T-cell (primary cell): ENCODE measurements at regions not wholly inside any gene's neighbourhood (a gene's known extent, or its start where the extent isn't known, plus 50 kb on each side); places are given as distances from the start of the nearest gene placed in this dataset.

Experiments
- ATAC-seq, 4 experiments: fragments of 200-7000 bp in 3 of 4; fragments of 150-1000 bp in 1 of 4; cut with Tn5 transposase; replicated peaks in 1 of 4; 1 replicate in 3 of 4; 2 replicates in 1 of 4; pipeline ENCODE4 v1.10.0; 2021; ENCODE audit warnings: moderate library complexity in 3 of 4, mild to moderate bottlenecking in 2 of 4, moderate number of reproducible peaks in 1 of 4
- CTCF ChIA-PET, 2 donors: fragments of 300-600 bp; sonication (Branson Sonifier 250); formaldehyde crosslinking; loops; one replicate each; lab custom pipeline; 2022; ENCODE audit warnings: antibody characterized with exemption in 2 of 2; lab: Charles Lee
- POLR2A ChIA-PET, 2 donors: fragments of 300-600 bp; sonication (Branson Sonifier 250); formaldehyde crosslinking; loops; one replicate each; lab custom pipeline; 2022; ENCODE audit warnings: antibody characterized with exemption in 2 of 2; lab: Charles Lee
- DNase-seq, 35 experiments: peaks; one replicate each; pipeline versions ENCODE4 v3.0.0 to v3.0.0-alpha.2; 2013 to 2023
- H3K27ac ChIP-seq: one replicate; pipeline ENCODE4 v1.5.1; 2013; ENCODE audit warnings: low read length
- H3K27me3 ChIP-seq, 2 experiments: replicated peaks in 1 of 2; 1 replicate in 1 of 2; 2 replicates in 1 of 2; pipeline versions ENCODE4 v1.6.1 to v1.7.0; 2013; ENCODE audit warnings: low read length in 1 of 2, mixed read lengths in 1 of 2; ENCODE audit not compliant: control insufficient read depth in 2 of 2, insufficient read depth in 2 of 2; ENCODE audit errors: extremely low read depth in 1 of 2
- H3K36me3 ChIP-seq, 2 donors: 1 replicate in 1 of 2; 2 replicates in 1 of 2; pipeline versions ENCODE4 v1.6.1 to v1.7.0; 2013; ENCODE audit warnings: low read length in 1 of 2; ENCODE audit not compliant: control insufficient read depth in 2 of 2, insufficient read depth in 1 of 2; ENCODE audit errors: extremely low read depth in 1 of 2
- H3K4me1 ChIP-seq, 2 experiments: 1 replicate in 1 of 2; 2 replicates in 1 of 2; pipeline versions ENCODE4 v1.6.1 to v1.7.0; 2013; ENCODE audit warnings: low read length in 2 of 2, mixed read lengths in 1 of 2; ENCODE audit not compliant: insufficient read depth in 2 of 2, control insufficient read depth in 1 of 2; ENCODE audit errors: extremely low read depth in 1 of 2
- H3K4me3 ChIP-seq, 2 donors: 1 replicate in 1 of 2; 2 replicates in 1 of 2; pipeline versions ENCODE4 v1.5.1 to v1.7.0; 2013; ENCODE audit warnings: mild to moderate bottlenecking in 2 of 2, low read length in 1 of 2, moderate library complexity in 1 of 2; ENCODE audit not compliant: control insufficient read depth in 1 of 2; ENCODE audit errors: extremely low read depth in 1 of 2
- H3K9me3 ChIP-seq: 2 replicates; pipeline ENCODE4 v1.7.0; 2013
- H3K27ac Mint-ChIP-seq, 2 donors: one replicate each; pipeline ENCODE4 v1.8.0; 2020 to 2021; ENCODE audit warnings: mild to moderate bottlenecking in 2 of 2, mixed read lengths in 2 of 2
- H3K27me3 Mint-ChIP-seq, 2 donors: one replicate each; pipeline ENCODE4 v1.8.0; 2021 to 2022; ENCODE audit warnings: mixed read lengths in 2 of 2
- H3K36me3 Mint-ChIP-seq: one replicate; pipeline ENCODE4 v1.8.0; 2021; ENCODE audit warnings: mixed read lengths
- H3K4me1 Mint-ChIP-seq, 3 donors: one replicate each; pipeline ENCODE4 v1.8.0; 2020 to 2022; ENCODE audit warnings: mixed read lengths in 3 of 3, mild to moderate bottlenecking in 1 of 3
- H3K4me3 Mint-ChIP-seq, 3 donors: one replicate each; pipeline ENCODE4 v1.8.0; 2020 to 2022; ENCODE audit warnings: mild to moderate bottlenecking in 3 of 3, mixed read lengths in 3 of 3, moderate library complexity in 3 of 3
- H3K9me3 Mint-ChIP-seq, 3 donors: one replicate each; pipeline ENCODE4 v1.8.0; 2020 to 2022; ENCODE audit warnings: mixed read lengths in 3 of 3
- WGBS: methylation state at CpG from one replicate; pipeline ENCODE4 v1.1.5; 2013; ENCODE audit warnings: missing lambda C conversion rate; ENCODE audit not compliant: insufficient coverage; 5-methylcytosine and 5-hydroxymethylcytosine counted together

GRCh38 chrX:1784773-1785172 lies 169.9 kb downstream of the ASMT start:
- no peak overlapping the region for H3K4me3 Mint-ChIP-seq
- ChIA-PET CTCF (no interaction called here), POLR2A (no interaction called here)
- peaks cover 0 to 4% of the 10 kb centered on the region in 2 donors for H3K27me3 Mint-ChIP-seq
- H3K4me1 Mint-ChIP-seq: no peaks in the 10 kb centered on the region
- Histone ChIP-seq H3K4me3 (no peak overlapping the region), H3K36me3 (no peaks in the 10 kb centered on the region), H3K27ac (no peak overlapping the region), H3K27me3 (no peaks in the 10 kb centered on the region), H3K4me1 (no peaks in the 10 kb centered on the region), H3K9me3 (no peaks in the 10 kb centered on the region)
- peaks cover 7 to 29% (median 19%) of the 10 kb centered on the region in 3 donors for H3K9me3 Mint-ChIP-seq
- ATAC-seq: no peak
- H3K27ac Mint-ChIP-seq: no peak overlapping the region
- 60% methylated on average over 1 of the region's 3 CpGs for WGBS
- peaks cover 3% of the 10 kb centered on the region for H3K36me3 Mint-ChIP-seq
- no peak for DNase-seq

DNA sequence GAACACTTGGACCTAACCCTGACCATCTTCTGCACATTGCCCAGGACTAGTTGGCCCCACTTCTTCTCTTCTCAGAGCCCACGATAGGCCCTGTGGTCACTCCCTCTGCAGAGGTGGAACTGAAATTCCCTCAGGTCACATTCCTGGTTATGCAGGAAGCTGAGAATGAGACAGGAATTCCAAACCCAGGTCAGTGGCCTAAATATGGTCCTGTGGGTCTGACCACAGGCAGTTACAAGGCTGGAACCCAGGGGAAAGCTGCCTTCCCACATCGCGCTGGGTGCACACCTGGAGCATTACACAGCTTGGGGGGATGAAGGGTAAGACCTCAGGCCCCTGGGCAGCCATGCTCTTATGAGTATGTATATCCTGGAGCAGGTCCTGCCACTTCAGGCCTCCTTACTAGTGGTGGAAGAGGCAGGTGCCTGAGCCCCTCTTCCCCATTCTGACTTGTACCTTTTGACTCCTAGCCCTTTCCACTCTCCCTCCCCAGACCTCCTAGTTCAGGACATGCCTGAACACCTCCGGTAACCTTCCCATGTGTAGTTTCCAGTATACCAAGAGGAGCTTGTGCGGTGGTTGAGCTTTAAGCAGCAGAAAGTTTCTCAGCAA lies 173.5 kb downstream of the ASMT start:
- H3K36me3 ChIP-seq: no peaks in the 10 kb centered on the region
- no peak overlapping the region for H3K27ac ChIP-seq
- peaks cover 7 to 24% (median 19%) of the 10 kb centered on the region in 3 donors for H3K9me3 Mint-ChIP-seq
- no peaks in the 10 kb centered on the region for H3K9me3 ChIP-seq
- H3K4me1 ChIP-seq: no peaks in the 10 kb centered on the region
- WGBS: 93% methylated on average over 4 of the region's 5 CpGs
- no peak for ATAC-seq
- no peak overlapping the region for H3K27ac Mint-ChIP-seq
- H3K4me3 Mint-ChIP-seq: no peak overlapping the region
- peaks cover 0 to 4% of the 10 kb centered on the region in 2 donors for H3K27me3 Mint-ChIP-seq
- H3K4me3 ChIP-seq: no peak overlapping the region
- H3K27me3 ChIP-seq: no peaks in the 10 kb centered on the region
- ChIA-PET POLR2A (no interaction called here), CTCF (no interaction called here)
- no peaks in the 10 kb centered on the region for H3K4me1 Mint-ChIP-seq
- H3K36me3 Mint-ChIP-seq: peaks cover 3% of the 10 kb centered on the region
- no peak for DNase-seq

GRCh38 chrX:1792636-1793035 lies 177.8 kb downstream of the ASMT start:
- Histone ChIP-seq H3K9me3 (no peaks in the 10 kb centered on the region), H3K4me1 (no peaks in the 10 kb centered on the region), H3K4me3 (no peak overlapping the region), H3K27me3 (peaks cover 0 to 2% of the 10 kb centered on the region in 2 experiments), H3K27ac (no peak overlapping the region), H3K36me3 (no peaks in the 10 kb centered on the region)
- ATAC-seq (no peak), DNase-seq (no peak)
- CTCF ChIA-PET: no interaction called here
- Mint-ChIP-seq H3K9me3 (no peaks in the 10 kb centered on the region), H3K4me3 (no peak overlapping the region), H3K4me1 (no peaks in the 10 kb centered on the region), H3K36me3 (no peaks in the 10 kb centered on the region), H3K27me3 (no peaks in the 10 kb centered on the region), H3K27ac (no peak overlapping the region)
- 100% methylated on average over 1 of the region's 1 CpG for WGBS
- POLR2A ChIA-PET: no interaction called here

- Mint-ChIP-seq H3K27ac (no peak overlapping the region), H3K27me3 (no peaks in the 10 kb centered on the region), H3K9me3 (no peaks in the 10 kb centered on the region), H3K4me1 (no peaks in the 10 kb centered on the region), H3K36me3 (no peaks in the 10 kb centered on the region), H3K4me3 (no peak overlapping the region)
- no peaks in the 10 kb centered on the region for H3K4me1 ChIP-seq
- POLR2A ChIA-PET: no interaction called here
- no peak overlapping the region for H3K4me3 ChIP-seq
- DNase-seq (no peak), ATAC-seq (no peak)
- no peak overlapping the region for H3K27ac ChIP-seq
- CTCF ChIA-PET: no interaction called here
- no peaks in the 10 kb centered on the region for H3K9me3 ChIP-seq
- H3K27me3 ChIP-seq: peaks cover 0 to 2% of the 10 kb centered on the region in 2 experiments
- no peaks in the 10 kb centered on the region for H3K36me3 ChIP-seq
- 67% methylated on average over 1 of the region's 9 CpGs for WGBS
These were observed 179.7 kb downstream of the ASMT start for GRCh38 chrX:1794586-1794985.

GRCh38 chrX:1802912-1803311 lies 188.1 kb downstream of the ASMT start:
- peaks cover 0 to 5% of the 10 kb centered on the region in 2 donors for H3K27me3 Mint-ChIP-seq
- H3K9me3 ChIP-seq: no peaks in the 10 kb centered on the region
- ATAC-seq (no peak), DNase-seq (no peak)
- WGBS: 92% methylated on average over 2 of the region's 6 CpGs
- H3K27me3 ChIP-seq: peaks cover 0 to 4% of the 10 kb centered on the region in 2 experiments
- H3K9me3 Mint-ChIP-seq: no peaks in the 10 kb centered on the region
- H3K4me3 Mint-ChIP-seq: no peak overlapping the region
- CTCF ChIA-PET: no interaction called here
- no peaks in the 10 kb centered on the region for H3K36me3 ChIP-seq
- no peaks in the 10 kb centered on the region for H3K36me3 Mint-ChIP-seq
- no peaks in the 10 kb centered on the region for H3K4me1 ChIP-seq
- H3K4me3 ChIP-seq: no peak overlapping the region
- POLR2A ChIA-PET: no interaction called here
- no peak overlapping the region for H3K27ac Mint-ChIP-seq
- H3K4me1 Mint-ChIP-seq: no peaks in the 10 kb centered on the region
- no peak overlapping the region for H3K27ac ChIP-seq

- Mint-ChIP-seq H3K4me3 (no peak overlapping the region), H3K36me3 (no peaks in the 10 kb centered on the region), H3K9me3 (no peaks in the 10 kb centered on the region), H3K4me1 (no peaks in the 10 kb centered on the region), H3K27ac (no peak overlapping the region), H3K27me3 (peaks cover 0 to 5% of the 10 kb centered on the region in 2 donors)
- WGBS: 93% methylated on average over 3 of the region's 3 CpGs
- H3K4me1 ChIP-seq: no peaks in the 10 kb centered on the region
- ChIA-PET CTCF (no interaction called here), POLR2A (no interaction called here)
- peaks cover 0 to 4% of the 10 kb centered on the region in 2 experiments for H3K27me3 ChIP-seq
- H3K36me3 ChIP-seq: no peaks in the 10 kb centered on the region
- ATAC-seq (no peak), DNase-seq (no peak)
- no peak overlapping the region for H3K4me3 ChIP-seq
- no peaks in the 10 kb centered on the region for H3K9me3 ChIP-seq
- no peak overlapping the region for H3K27ac ChIP-seq
These were observed 188.9 kb downstream of the ASMT start for GRCh38 chrX:1803741-1804140.

DNA sequence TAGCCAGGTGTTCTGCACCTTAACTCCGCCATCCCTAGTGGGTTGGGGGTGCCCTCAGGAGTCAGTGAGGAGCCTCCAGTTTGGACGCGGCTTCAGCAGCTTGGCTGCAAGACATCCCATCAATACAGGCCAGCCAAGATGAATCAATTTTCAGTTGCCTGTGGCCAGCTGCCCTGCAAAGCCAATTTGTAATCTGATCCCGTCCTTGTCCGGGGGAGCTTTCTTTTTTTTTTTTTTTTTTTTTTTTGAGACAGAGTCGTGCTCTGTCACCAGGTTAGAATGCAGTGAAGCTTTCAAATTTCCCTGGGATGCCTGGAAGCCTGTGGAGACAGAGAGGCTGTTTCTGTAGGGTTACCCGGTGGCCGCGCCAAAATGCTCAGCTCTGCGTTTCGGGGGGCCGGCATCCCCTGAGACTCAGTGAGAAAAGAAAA lies 192.5 kb downstream of the ASMT start:
- no peak overlapping the region for H3K27ac ChIP-seq
- no peak overlapping the region for H3K4me3 Mint-ChIP-seq
- ATAC-seq (no peak), DNase-seq (no peak)
- no peaks in the 10 kb centered on the region for H3K4me1 Mint-ChIP-seq
- POLR2A ChIA-PET: no interaction called here
- no peaks in the 10 kb centered on the region for H3K4me1 ChIP-seq
- no peak overlapping the region for H3K4me3 ChIP-seq
- CTCF ChIA-PET: no interaction called here
- H3K27me3 ChIP-seq: peaks cover 0 to 11% of the 10 kb centered on the region in 2 experiments
- H3K36me3 Mint-ChIP-seq: no peaks in the 10 kb centered on the region
- WGBS: 38% methylated on average over 2 of the region's 12 CpGs
- H3K36me3 ChIP-seq: no peaks in the 10 kb centered on the region
- no peaks in the 10 kb centered on the region for H3K9me3 Mint-ChIP-seq
- peaks cover 9 to 16% of the 10 kb centered on the region in 2 donors for H3K27me3 Mint-ChIP-seq
- no peak overlapping the region for H3K27ac Mint-ChIP-seq
- H3K9me3 ChIP-seq: no peaks in the 10 kb centered on the region
